Testis (tissue), 2 donors: ENCODE measurements at regions not wholly inside any gene's neighbourhood (a gene's known extent, or its start where the extent isn't known, plus 50 kb on each side); places are given as distances from the start of the nearest gene placed in this dataset.

Source experiments
- DNase-seq: peaks from one replicate; pipeline ENCODE4 v3.0.0-alpha.2; 2019
- H3K27ac ChIP-seq, 2 donors: fragments of 200-600 bp; sonication (generic); one replicate each; pipeline ENCODE4 v1.5.1; 2019
- H3K27me3 ChIP-seq: fragments of 200-600 bp; sonication (generic); one replicate; pipeline ENCODE4 v1.5.1; 2019
- H3K36me3 ChIP-seq: fragments of 200-600 bp; sonication (generic); one replicate; pipeline ENCODE4 v1.5.1; 2017; ENCODE audit warnings: low read depth; ENCODE audit errors: missing control alignments
- H3K4me1 ChIP-seq: fragments of 200-600 bp; sonication (generic); one replicate; pipeline ENCODE4 v1.5.1; 2019
- H3K4me3 ChIP-seq, 2 donors: fragments of 200-600 bp; sonication (generic); one replicate each; pipeline ENCODE4 v1.5.1; 2017 to 2019
- H3K9me3 ChIP-seq: fragments of 200-600 bp; sonication (generic); one replicate; pipeline ENCODE4 v1.5.1; 2017
- POLR2A ChIP-seq: fragments of 450-650 bp; IDR thresholded peaks from one replicate; pipeline ENCODE4 v1.6.1; 2017; ENCODE audit warnings: antibody characterized with exemption, mild to moderate bottlenecking, moderate library complexity
- WGBS, 2 donors: methylation state at CpG; one replicate each; pipeline ENCODE4 v1.1.5; 2018; 5-methylcytosine and 5-hydroxymethylcytosine counted together
- intact Hi-C: fragments of 100-400 bp; cut with DNase I; formaldehyde crosslinking; loops from one replicate; pipeline ENCODE4 v1.15.1; 2023; ENCODE audit warnings: low total_unique reads
- TF ChIP-seq, protein P1 (sequence below), 3 experiments: fragments of 450-650 bp in 2 of 3; fragments of 200-600 bp in 1 of 3; sonication (generic) in 1 of 3; IDR thresholded peaks; one replicate each; pipeline ENCODE4 v1.5.1; 2016 to 2019; ENCODE audit warnings: antibody characterized with exemption in 3 of 3, mild to moderate bottlenecking in 2 of 3, moderate library complexity in 1 of 3

DNA sequence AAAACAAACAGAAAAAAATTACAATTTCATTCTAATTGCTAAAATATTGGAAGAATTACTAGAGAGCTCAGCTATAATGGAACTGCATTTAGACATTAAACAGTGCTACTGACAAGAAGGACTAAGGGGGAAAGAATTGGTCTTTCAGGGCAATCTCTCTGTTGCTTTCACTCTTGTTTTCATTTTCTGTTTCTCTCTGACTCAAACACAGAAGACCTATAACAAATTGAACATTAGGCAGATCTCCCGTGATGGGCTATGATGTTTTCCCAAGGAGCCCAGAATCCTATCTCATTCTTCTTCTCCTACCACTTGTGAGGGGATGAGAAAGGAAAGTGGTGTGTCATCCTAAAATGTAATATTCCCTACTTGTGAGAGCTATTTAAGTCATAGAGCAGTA is 358.0 kb upstream of the TGFBR2 start:
- 66 to 82% methylated on average over 1 of the region's 1 CpG for WGBS, 2 donors
- H3K9me3 ChIP-seq: no peaks in the 10 kb centered on the region
- no peak for DNase-seq
- no peak overlapping the region for H3K4me3 ChIP-seq
- no peaks in the 10 kb centered on the region for H3K4me1 ChIP-seq
- no peaks in the 10 kb centered on the region for H3K36me3 ChIP-seq
- TF ChIP-seq, protein P1, sequence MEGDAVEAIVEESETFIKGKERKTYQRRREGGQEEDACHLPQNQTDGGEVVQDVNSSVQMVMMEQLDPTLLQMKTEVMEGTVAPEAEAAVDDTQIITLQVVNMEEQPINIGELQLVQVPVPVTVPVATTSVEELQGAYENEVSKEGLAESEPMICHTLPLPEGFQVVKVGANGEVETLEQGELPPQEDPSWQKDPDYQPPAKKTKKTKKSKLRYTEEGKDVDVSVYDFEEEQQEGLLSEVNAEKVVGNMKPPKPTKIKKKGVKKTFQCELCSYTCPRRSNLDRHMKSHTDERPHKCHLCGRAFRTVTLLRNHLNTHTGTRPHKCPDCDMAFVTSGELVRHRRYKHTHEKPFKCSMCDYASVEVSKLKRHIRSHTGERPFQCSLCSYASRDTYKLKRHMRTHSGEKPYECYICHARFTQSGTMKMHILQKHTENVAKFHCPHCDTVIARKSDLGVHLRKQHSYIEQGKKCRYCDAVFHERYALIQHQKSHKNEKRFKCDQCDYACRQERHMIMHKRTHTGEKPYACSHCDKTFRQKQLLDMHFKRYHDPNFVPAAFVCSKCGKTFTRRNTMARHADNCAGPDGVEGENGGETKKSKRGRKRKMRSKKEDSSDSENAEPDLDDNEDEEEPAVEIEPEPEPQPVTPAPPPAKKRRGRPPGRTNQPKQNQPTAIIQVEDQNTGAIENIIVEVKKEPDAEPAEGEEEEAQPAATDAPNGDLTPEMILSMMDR (IDR thresholded peaks at IDR 0.05): no peak
- no peak for TF ChIP-seq POLR2A
- no peak overlapping the region for H3K27ac ChIP-seq
- no peaks in the 10 kb centered on the region for H3K27me3 ChIP-seq
- intact Hi-C loops: no loop called here

DNA sequence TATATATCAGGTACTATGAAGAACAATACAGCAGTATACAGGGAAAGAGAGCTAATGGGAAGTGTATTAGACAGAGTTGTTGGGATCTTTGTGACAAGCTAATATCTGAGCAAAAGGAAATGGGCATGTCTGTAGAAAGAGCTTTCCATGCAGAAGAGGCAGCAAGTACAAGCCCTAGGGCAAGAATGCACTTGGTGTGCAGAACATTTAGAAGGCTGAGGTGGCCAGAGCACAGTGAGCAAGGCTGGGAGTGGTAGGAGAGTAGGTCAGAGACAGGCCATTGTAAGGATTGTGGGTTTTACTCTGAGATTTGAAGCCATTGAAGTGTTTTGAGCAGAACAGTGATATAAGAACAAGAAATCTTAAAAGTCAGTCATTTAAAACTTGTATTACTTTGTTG is 353.9 kb upstream of the TGFBR2 start:
- no peaks in the 10 kb centered on the region for H3K4me1 ChIP-seq
- no peak for TF ChIP-seq POLR2A
- TF ChIP-seq, protein P1 (IDR thresholded peaks at IDR 0.05): no peak
- intact Hi-C loops: no loop called here
- H3K4me3 ChIP-seq: no peak overlapping the region
- DNase-seq: no peak
- no peaks in the 10 kb centered on the region for H3K9me3 ChIP-seq
- H3K27me3 ChIP-seq: no peaks in the 10 kb centered on the region
- H3K36me3 ChIP-seq: no peaks in the 10 kb centered on the region
- H3K27ac ChIP-seq: no peak overlapping the region

DNA sequence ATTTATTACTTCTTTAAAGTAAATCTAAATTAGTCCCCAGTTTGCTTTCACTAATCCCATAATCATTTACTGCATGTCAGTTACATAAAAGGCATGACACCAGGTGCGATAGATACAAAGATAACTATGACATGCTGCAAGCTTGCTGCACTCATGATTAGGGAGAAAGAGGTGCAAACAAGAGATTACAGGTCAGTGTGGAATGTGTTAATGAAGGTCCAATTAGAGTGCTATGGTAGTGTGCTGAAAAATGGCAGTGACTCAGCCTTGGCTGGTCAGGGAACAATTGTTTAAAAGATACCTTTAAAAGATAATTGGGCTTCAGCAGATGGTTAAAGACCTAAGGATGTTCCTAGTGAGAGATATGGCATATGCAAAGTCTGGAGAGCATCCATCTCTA is 352.6 kb upstream of the TGFBR2 start:
- Histone ChIP-seq H3K4me3 (no peak overlapping the region), H3K27ac (no peak overlapping the region), H3K27me3 (no peaks in the 10 kb centered on the region), H3K4me1 (no peaks in the 10 kb centered on the region), H3K9me3 (no peaks in the 10 kb centered on the region), H3K36me3 (no peaks in the 10 kb centered on the region)
- no peak for TF ChIP-seq POLR2A
- TF ChIP-seq, protein P1 (IDR thresholded peaks at IDR 0.05): no peak
- intact Hi-C loops: no loop called here
- 85% methylated on average over 1 of the region's 1 CpG for WGBS, 2 donors
- no peak for DNase-seq

DNA sequence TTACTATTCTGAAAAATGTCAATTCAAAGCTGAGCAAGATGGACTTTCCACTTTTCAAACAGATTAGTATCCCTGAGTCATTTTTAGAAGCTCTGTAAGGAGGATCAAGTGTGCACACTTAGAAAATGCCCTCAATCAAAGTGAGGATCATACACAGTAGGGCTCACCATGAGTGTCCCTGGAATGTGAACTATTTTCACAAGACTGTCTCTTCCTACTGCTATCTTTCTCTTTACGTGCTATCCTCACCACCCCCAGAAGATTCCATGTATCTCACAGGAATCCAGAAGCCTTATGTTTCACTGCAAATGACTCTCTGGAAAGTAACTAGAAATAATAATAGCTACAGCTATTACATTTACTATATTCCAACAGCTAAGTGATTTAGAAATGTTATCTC is 349.9 kb upstream of the TGFBR2 start:
- WGBS, 2 donors: 75 to 77% methylated on average over 1 of the region's 1 CpG

More for the DNA sequence above, 349.9 kb upstream of the TGFBR2 start:
- no peaks in the 10 kb centered on the region for H3K9me3 ChIP-seq
- H3K27ac ChIP-seq: no peak overlapping the region
- H3K27me3 ChIP-seq: no peaks in the 10 kb centered on the region
- H3K36me3 ChIP-seq: no peaks in the 10 kb centered on the region
- H3K4me3 ChIP-seq: no peak overlapping the region
- intact Hi-C loops: no loop called here
- H3K4me1 ChIP-seq: no peaks in the 10 kb centered on the region
- DNase-seq: no peak
- TF ChIP-seq, protein P1 (IDR thresholded peaks at IDR 0.05): no peak
- no peak for TF ChIP-seq POLR2A
